Fibroblast of skin of abdomen (primary cell): ENCODE measurements at regions not wholly inside any gene's neighbourhood (a gene's known extent, or its start where the extent isn't known, plus 50 kb on each side); places are given as distances from the start of the nearest gene placed in this dataset.
"Not testable (repeated sequence)": the region's sequence is repeated elsewhere in the genome, so short reads cannot be mapped to it uniquely, and the experiment has no call there.

Experiments used
- DNase-seq: peaks from one replicate; pipeline ENCODE4 v3.0.0-alpha.2; 2013

- no peak for DNase-seq
These were observed 195.0 kb downstream of the SPATA31A6 start for GRCh38 chr9:42378418-42378815.

- DNase-seq: not testable (repeated sequence)
These were observed 196.1 kb downstream of the SPATA31A6 start for GRCh38 chr9:42379602-42380001.

GRCh38 chr9:42384585-42384984, 201.1 kb downstream of the SPATA31A6 start:
- not testable (repeated sequence) for DNase-seq

- not testable (repeated sequence) for DNase-seq
These were observed 202.2 kb downstream of the SPATA31A6 start for GRCh38 chr9:42385574-42386120.

- DNase-seq: no peak
These were observed 203.0 kb downstream of the SPATA31A6 start for GRCh38 chr9:42386477-42386876.

GRCh38 chr9:42388146-42388690, 204.8 kb downstream of the SPATA31A6 start:
- no peak for DNase-seq

- no peak for DNase-seq
These were observed 205.4 kb downstream of the SPATA31A6 start for GRCh38 chr9:42388846-42389245.

- DNase-seq: not testable (repeated sequence)
These were observed 209.5 kb downstream of the SPATA31A6 start for GRCh38 chr9:42392773-42393455.

- DNase-seq: no peak
These were observed 212.9 kb downstream of the SPATA31A6 start for GRCh38 chr9:42396318-42396717.

- DNase-seq: peak; percentile 54
These were observed 213.9 kb downstream of the SPATA31A6 start for GRCh38 chr9:42397336-42397735.

GRCh38 chr9:42402919-42403318, 219.5 kb downstream of the SPATA31A6 start:
- not testable (repeated sequence) for DNase-seq

- DNase-seq: not testable (repeated sequence)
These were observed 226.1 kb downstream of the SPATA31A6 start for GRCh38 chr9:42409581-42409980.

- not testable (repeated sequence) for DNase-seq
These were observed 228.9 kb downstream of the SPATA31A6 start for GRCh38 chr9:42412354-42412753.

GRCh38 chr9:42414865-42415264, 231.4 kb downstream of the SPATA31A6 start:
- not testable (repeated sequence) for DNase-seq

GRCh38 chr9:42419652-42420051, 236.2 kb downstream of the SPATA31A6 start:
- not testable (repeated sequence) for DNase-seq

GRCh38 chr9:42420324-42420723, 236.9 kb downstream of the SPATA31A6 start:
- DNase-seq: not testable (repeated sequence)

- DNase-seq: not testable (repeated sequence)
These were observed 238.2 kb downstream of the SPATA31A6 start for GRCh38 chr9:42421630-42422029.

- DNase-seq: peak; percentile 63
These were observed 247.5 kb downstream of the SPATA31A6 start for GRCh38 chr9:42430674-42431615.

- not testable (repeated sequence) for DNase-seq
These were observed 248.2 kb downstream of the SPATA31A6 start for GRCh38 chr9:42431616-42432010.

GRCh38 chr9:42434844-42435714, 251.6 kb downstream of the SPATA31A6 start:
- not testable (repeated sequence) for DNase-seq

GRCh38 chr9:42435715-42436342, 252.4 kb downstream of the SPATA31A6 start:
- not testable (repeated sequence) for DNase-seq
